ENCODE measurements at regions not wholly inside any gene's neighbourhood (a gene's known extent, or its start where the extent isn't known, plus 50 kb on each side); places are given as distances from the start of the nearest gene placed in this dataset.

DNA sequence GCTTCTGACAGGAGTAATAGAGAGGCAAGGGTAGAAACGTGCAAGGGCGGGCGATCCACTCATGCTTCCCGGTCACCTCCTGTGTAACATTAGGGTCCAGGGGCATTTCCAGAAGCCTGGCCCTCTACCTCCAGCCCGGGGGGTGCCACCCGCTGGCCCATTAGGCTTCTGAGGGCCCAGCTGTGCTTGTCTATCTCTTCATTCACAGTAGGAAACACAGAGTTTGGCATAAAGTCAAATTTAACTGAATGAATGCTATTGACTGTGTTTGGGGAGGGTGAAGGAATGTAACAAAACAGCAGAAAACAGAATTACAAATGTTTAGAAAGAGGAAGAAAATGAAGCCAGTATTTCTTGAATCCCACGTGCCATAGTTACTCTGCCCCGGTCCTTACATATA is 112.4 kb upstream of the SLC66A3 start:
- Histone ChIP-seq H3K4me1 (no peaks in the 10 kb centered on the region), H3K9ac (no peak overlapping the region), H3K4me3 (ENCODE audit: low read depth, low read length) (no peak overlapping the region), H3K27me3 (ENCODE audit: control insufficient read depth, insufficient read depth, low read length) (no peaks in the 10 kb centered on the region), H3K4me2 (ENCODE audit: low read length) (no peak overlapping the region), H3K79me2 (no peaks in the 10 kb centered on the region), H2AFZ (no peak overlapping the region), H3K27ac (no peak overlapping the region), H3K36me3 (ENCODE audit: control insufficient read depth, insufficient read depth, low read length) (no peaks in the 10 kb centered on the region), H3K9me3 (ENCODE audit: control insufficient read depth, low read length) (no peaks in the 10 kb centered on the region)
- TF ChIP-seq, protein P1, sequence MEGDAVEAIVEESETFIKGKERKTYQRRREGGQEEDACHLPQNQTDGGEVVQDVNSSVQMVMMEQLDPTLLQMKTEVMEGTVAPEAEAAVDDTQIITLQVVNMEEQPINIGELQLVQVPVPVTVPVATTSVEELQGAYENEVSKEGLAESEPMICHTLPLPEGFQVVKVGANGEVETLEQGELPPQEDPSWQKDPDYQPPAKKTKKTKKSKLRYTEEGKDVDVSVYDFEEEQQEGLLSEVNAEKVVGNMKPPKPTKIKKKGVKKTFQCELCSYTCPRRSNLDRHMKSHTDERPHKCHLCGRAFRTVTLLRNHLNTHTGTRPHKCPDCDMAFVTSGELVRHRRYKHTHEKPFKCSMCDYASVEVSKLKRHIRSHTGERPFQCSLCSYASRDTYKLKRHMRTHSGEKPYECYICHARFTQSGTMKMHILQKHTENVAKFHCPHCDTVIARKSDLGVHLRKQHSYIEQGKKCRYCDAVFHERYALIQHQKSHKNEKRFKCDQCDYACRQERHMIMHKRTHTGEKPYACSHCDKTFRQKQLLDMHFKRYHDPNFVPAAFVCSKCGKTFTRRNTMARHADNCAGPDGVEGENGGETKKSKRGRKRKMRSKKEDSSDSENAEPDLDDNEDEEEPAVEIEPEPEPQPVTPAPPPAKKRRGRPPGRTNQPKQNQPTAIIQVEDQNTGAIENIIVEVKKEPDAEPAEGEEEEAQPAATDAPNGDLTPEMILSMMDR (IDR thresholded peaks at IDR 0.05): no peak

DNA sequence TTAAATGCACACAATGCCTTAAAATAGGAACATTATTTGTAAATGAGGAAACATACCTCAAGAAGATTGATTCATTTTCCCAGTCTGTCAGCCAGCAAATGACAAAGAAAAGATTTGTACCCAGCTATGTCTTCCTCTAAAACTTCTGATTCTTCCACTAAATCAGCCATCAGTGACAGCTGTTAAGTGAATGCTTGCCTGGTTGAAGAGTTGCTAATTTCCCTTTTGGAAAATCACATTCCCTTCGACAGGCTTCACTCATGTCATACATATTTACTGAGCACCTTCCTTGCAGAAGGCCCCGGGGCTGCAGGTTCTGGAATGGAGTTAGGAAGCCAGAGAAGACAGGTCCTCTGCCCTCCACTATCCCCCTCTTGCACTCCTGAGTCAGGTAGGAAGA is 112.0 kb upstream of the SLC66A3 start:
- Histone ChIP-seq H3K4me2 (ENCODE audit: low read length) (no peak overlapping the region), H3K9me3 (ENCODE audit: control insufficient read depth, low read length) (no peaks in the 10 kb centered on the region), H3K4me1 (no peaks in the 10 kb centered on the region), H3K79me2 (no peaks in the 10 kb centered on the region), H2AFZ (no peak overlapping the region), H3K27me3 (ENCODE audit: control insufficient read depth, insufficient read depth, low read length) (no peaks in the 10 kb centered on the region), H3K9ac (no peak overlapping the region), H3K27ac (no peak overlapping the region), H3K36me3 (ENCODE audit: control insufficient read depth, insufficient read depth, low read length) (no peaks in the 10 kb centered on the region), H3K4me3 (ENCODE audit: low read depth, low read length) (no peak overlapping the region)
- TF ChIP-seq, protein P1 (IDR thresholded peaks at IDR 0.05): no peak

DNA sequence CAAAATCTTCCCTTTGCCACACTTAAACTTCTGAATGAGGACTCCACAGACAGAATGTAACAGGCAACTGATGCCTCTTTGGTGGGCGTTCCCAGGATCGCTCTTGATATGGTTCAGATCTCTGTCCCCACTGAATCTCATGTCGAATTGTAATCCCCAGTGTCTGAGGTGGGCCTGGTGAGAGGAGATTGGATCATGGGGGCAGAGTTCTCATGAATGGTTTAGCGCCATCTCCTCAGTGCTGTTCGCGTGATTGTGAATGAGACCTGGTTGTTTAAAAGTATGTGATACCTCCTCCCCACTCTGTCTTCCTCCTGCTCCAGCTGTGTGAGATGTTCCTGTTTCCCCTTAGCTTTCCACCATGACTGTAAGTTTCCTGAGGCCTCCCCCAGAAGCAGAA is 111.1 kb upstream of the SLC66A3 start:
- H2AFZ ChIP-seq: no peak overlapping the region
- H3K9me3 ChIP-seq (ENCODE audit: control insufficient read depth, low read length): no peaks in the 10 kb centered on the region
- no peak overlapping the region for H3K4me3 ChIP-seq (ENCODE audit: low read depth, low read length)
- H3K9ac ChIP-seq: no peak overlapping the region
- H3K79me2 ChIP-seq: no peaks in the 10 kb centered on the region
- TF ChIP-seq, protein P1 (IDR thresholded peaks at IDR 0.05): no peak
- no peak overlapping the region for H3K27ac ChIP-seq
- H3K27me3 ChIP-seq (ENCODE audit: control insufficient read depth, insufficient read depth, low read length): no peaks in the 10 kb centered on the region
- no peak overlapping the region for H3K4me2 ChIP-seq (ENCODE audit: low read length)
- no peaks in the 10 kb centered on the region for H3K4me1 ChIP-seq
- H3K36me3 ChIP-seq (ENCODE audit: control insufficient read depth, insufficient read depth, low read length): no peaks in the 10 kb centered on the region

DNA sequence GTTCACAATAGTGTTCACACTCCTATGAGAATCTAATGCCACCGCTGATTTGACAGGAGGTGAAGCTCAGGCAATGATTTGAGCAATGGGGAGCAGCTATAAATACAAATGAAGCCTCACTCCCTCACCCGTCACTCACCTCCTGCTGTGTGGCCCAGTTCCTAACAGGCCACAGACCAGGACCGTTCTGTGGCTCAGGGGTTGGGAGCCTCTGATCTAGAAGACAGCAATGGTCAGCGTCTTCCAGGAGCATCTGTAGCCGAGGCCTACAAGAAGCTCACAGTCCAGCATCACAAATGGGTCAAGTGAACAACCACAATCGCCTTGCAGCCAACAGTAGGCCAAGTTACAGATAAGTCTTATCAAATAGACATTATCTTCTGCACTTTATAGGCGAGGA is 110.0 kb upstream of the SLC66A3 start:
- no peak overlapping the region for H3K9ac ChIP-seq

More for the DNA sequence above, 110.0 kb upstream of the SLC66A3 start:
- TF ChIP-seq, protein P1 (IDR thresholded peaks at IDR 0.05): no peak
- no peak overlapping the region for H3K4me2 ChIP-seq (ENCODE audit: low read length)
- H3K4me1 ChIP-seq: no peaks in the 10 kb centered on the region
- H3K9me3 ChIP-seq (ENCODE audit: control insufficient read depth, low read length): no peaks in the 10 kb centered on the region
- no peak overlapping the region for H2AFZ ChIP-seq
- H3K79me2 ChIP-seq: no peaks in the 10 kb centered on the region
- H3K27ac ChIP-seq: no peak overlapping the region
- no peaks in the 10 kb centered on the region for H3K36me3 ChIP-seq (ENCODE audit: control insufficient read depth, insufficient read depth, low read length)
- no peak overlapping the region for H3K4me3 ChIP-seq (ENCODE audit: low read depth, low read length)
- H3K27me3 ChIP-seq (ENCODE audit: control insufficient read depth, insufficient read depth, low read length): no peaks in the 10 kb centered on the region
